ENCODE measurements at regions not wholly inside any gene's neighbourhood (a gene's known extent, or its start where the extent isn't known, plus 50 kb on each side); places are given as distances from the start of the nearest gene placed in this dataset.

DNA sequence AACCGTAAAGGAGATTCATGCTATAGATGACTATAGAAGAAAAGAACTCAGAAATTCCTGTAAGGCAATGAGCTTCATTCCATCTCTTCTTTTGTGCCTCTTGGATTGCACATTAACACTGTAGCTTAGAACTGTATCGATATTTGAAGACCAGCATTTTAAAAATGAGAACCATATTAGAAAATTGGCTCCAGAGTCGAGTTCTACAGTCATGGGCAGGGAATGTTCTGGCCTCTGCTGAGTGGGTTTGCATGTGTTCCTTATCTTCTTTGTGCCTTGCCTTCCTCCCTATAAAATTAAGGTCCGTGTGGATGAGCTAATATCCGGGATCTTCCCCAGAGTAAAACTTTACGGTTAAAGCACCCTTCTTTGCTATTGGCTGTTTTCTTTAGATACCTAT lies 77.4 kb upstream of the PLCL2 start:
- no peaks in the 10 kb centered on the region for H4K20me1 ChIP-seq (ENCODE audit: insufficient read depth, low read length)
- no peak overlapping the region for H4K5ac ChIP-seq (ENCODE audit: low read depth, low read length)
- H4K91ac ChIP-seq (ENCODE audit: insufficient read depth, low read depth, low read length) = no peak overlapping the region
- BruUV-seq (replicated peaks) = no TSS peak
- H3K56ac ChIP-seq (ENCODE audit: extremely low read depth, insufficient read depth, low read length) = no peak overlapping the region
- no peaks in the 10 kb centered on the region; the same call in 1 of the 2 replicates for H3K27me3 ChIP-seq (ENCODE audit: control insufficient read depth, insufficient read depth, low read length)
- dilution Hi-C loops (cut with HindIII; ENCODE audit: low sequenced_read_pairs, unreplicated experiment) = no loop called here
- H3K18ac ChIP-seq (ENCODE audit: low read depth, low read length) = no peak overlapping the region
- ATAC-seq (ENCODE audit: low read depth) = no peak
- H3K9ac ChIP-seq (ENCODE audit: low read depth, low read length) = no peak overlapping the region
- no peak overlapping the region for H4K8ac ChIP-seq (ENCODE audit: low read depth in 2 of 2, low read length in 2 of 2)
- no peak overlapping the region for H2AK5ac ChIP-seq (ENCODE audit: low read depth, low read length)
- no peak overlapping the region for H3K4me2 ChIP-seq (ENCODE audit: low read depth, low read length)
- no peak for DNase-seq
- in situ Hi-C loops (cut with MboI; ENCODE audit: low sequenced_read_pairs) = no loop called here
- intact Hi-C loops (cut with micrococcal nuclease) = no loop called here
- no peak overlapping the region for H3K4me3 ChIP-seq (ENCODE audit: insufficient read depth, low read depth, low read length)
- H2AFZ ChIP-seq (replicated peaks; ENCODE audit: low read length, poor library complexity) = no peak overlapping the region
- H3K79me1 ChIP-seq (ENCODE audit: low read depth in 1 of 2, low read length in 2 of 2) = no peaks in the 10 kb centered on the region
- no peak overlapping the region for H2BK20ac ChIP-seq (ENCODE audit: low read depth, low read length)
- no peak overlapping the region for H2AK9ac ChIP-seq (replicated peaks; ENCODE audit: low read depth, low read length, poor library complexity)
- no peak overlapping the region for H2BK15ac ChIP-seq (ENCODE audit: low read depth, low read length)
- no peak overlapping the region for H3K27ac ChIP-seq (ENCODE audit: insufficient read depth, low read length)
- H3K14ac ChIP-seq (replicated peaks; ENCODE audit: low read depth, low read length) = no peak overlapping the region
- no peak overlapping the region for H2BK120ac ChIP-seq (ENCODE audit: low read depth, low read length)
- H3K9me3 ChIP-seq (ENCODE audit: control insufficient read depth, insufficient read depth, low read length) = no peaks in the 10 kb centered on the region
- TF ChIP-seq MAZ (IDR thresholded peaks at IDR 0.05; ENCODE audit: borderline replicate concordance, low read depth, low read length) (no peak), MXI1 (IDR thresholded peaks at IDR 0.05; ENCODE audit: borderline replicate concordance, low read depth, low read length) (no peak), NFE2L2 (IDR thresholded peaks at IDR 0.05; ENCODE audit: low read depth, low read length) (no peak), FOS (IDR thresholded peaks at IDR 0.05; ENCODE audit: low read depth, low read length) (no peak), POLR2A (IDR thresholded peaks at IDR 0.05; ENCODE audit: low read depth, low read length) (no peak), RCOR1 (IDR thresholded peaks at IDR 0.05; ENCODE audit: insufficient replicate concordance, low read length) (no peak), RFX5 (IDR thresholded peaks at IDR 0.05; ENCODE audit: low read depth, low read length) (no peak), MAFK (IDR thresholded peaks at IDR 0.05; ENCODE audit: low read depth, low read length) (no peak), SMC3 (IDR thresholded peaks at IDR 0.05; ENCODE audit: low read depth, low read length) (no peak), CEBPB (IDR thresholded peaks at IDR 0.05; ENCODE audit: low read depth, low read length) (no peak), BHLHE40 (IDR thresholded peaks at IDR 0.05; ENCODE audit: low read depth, low read length) (no peak), CHD1 (IDR thresholded peaks at IDR 0.05; ENCODE audit: low read depth, low read length) (no peak), RAD21 (IDR thresholded peaks at IDR 0.05; ENCODE audit: low read length) (no peak)
- TF ChIP-seq, protein P1, sequence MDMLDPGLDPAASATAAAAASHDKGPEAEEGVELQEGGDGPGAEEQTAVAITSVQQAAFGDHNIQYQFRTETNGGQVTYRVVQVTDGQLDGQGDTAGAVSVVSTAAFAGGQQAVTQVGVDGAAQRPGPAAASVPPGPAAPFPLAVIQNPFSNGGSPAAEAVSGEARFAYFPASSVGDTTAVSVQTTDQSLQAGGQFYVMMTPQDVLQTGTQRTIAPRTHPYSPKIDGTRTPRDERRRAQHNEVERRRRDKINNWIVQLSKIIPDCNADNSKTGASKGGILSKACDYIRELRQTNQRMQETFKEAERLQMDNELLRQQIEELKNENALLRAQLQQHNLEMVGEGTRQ (IDR thresholded peaks at IDR 0.05; ENCODE audit: low read depth, low read length) = no peak
- TF ChIP-seq, protein P2, sequence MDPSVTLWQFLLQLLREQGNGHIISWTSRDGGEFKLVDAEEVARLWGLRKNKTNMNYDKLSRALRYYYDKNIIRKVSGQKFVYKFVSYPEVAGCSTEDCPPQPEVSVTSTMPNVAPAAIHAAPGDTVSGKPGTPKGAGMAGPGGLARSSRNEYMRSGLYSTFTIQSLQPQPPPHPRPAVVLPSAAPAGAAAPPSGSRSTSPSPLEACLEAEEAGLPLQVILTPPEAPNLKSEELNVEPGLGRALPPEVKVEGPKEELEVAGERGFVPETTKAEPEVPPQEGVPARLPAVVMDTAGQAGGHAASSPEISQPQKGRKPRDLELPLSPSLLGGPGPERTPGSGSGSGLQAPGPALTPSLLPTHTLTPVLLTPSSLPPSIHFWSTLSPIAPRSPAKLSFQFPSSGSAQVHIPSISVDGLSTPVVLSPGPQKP (IDR thresholded peaks at IDR 0.05; ENCODE audit: borderline replicate concordance, low read depth, low read length) = no peak
- TF ChIP-seq, protein P3, sequence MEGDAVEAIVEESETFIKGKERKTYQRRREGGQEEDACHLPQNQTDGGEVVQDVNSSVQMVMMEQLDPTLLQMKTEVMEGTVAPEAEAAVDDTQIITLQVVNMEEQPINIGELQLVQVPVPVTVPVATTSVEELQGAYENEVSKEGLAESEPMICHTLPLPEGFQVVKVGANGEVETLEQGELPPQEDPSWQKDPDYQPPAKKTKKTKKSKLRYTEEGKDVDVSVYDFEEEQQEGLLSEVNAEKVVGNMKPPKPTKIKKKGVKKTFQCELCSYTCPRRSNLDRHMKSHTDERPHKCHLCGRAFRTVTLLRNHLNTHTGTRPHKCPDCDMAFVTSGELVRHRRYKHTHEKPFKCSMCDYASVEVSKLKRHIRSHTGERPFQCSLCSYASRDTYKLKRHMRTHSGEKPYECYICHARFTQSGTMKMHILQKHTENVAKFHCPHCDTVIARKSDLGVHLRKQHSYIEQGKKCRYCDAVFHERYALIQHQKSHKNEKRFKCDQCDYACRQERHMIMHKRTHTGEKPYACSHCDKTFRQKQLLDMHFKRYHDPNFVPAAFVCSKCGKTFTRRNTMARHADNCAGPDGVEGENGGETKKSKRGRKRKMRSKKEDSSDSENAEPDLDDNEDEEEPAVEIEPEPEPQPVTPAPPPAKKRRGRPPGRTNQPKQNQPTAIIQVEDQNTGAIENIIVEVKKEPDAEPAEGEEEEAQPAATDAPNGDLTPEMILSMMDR (conservative IDR thresholded peaks at IDR 0.05; ENCODE audit: low read depth, low read length) = no peak
- CTCF ChIA-PET = no interaction called here
- H3K36me3 ChIP-seq (ENCODE audit: control insufficient read depth, insufficient read depth, low read length) = no peaks in the 10 kb centered on the region
- H2BK5ac ChIP-seq (ENCODE audit: low read depth, low read length, poor library complexity, severe bottlenecking) = no peak overlapping the region
- H3K23ac ChIP-seq (ENCODE audit: low read depth, low read length) = no peak overlapping the region
- no peaks in the 10 kb centered on the region for H3K4me1 ChIP-seq (ENCODE audit: control insufficient read depth, insufficient read depth, low read length)
- no peaks in the 10 kb centered on the region for H3K9me1 ChIP-seq (ENCODE audit: insufficient read depth, low read length)
- no CpG with 5 or more reads among the region's 6 CpGs for WGBS, 2 experiments (ENCODE audit: extremely low coverage in 2 of 2, insufficient read length in 1 of 2)
- no peak overlapping the region for H3K4ac ChIP-seq (ENCODE audit: low read depth, low read length)
- POLR2A ChIA-PET (ENCODE audit: unreplicated experiment) = no interaction called here

Measured in IMR-90 (cell line).